ENCODE measurements at regions not wholly inside any gene's neighbourhood (a gene's known extent, or its start where the extent isn't known, plus 50 kb on each side); places are given as distances from the start of the nearest gene placed in this dataset.
"Not testable (repeated sequence)": the region's sequence is repeated elsewhere in the genome, so short reads cannot be mapped to it uniquely, and the experiment has no call there.

DNA sequence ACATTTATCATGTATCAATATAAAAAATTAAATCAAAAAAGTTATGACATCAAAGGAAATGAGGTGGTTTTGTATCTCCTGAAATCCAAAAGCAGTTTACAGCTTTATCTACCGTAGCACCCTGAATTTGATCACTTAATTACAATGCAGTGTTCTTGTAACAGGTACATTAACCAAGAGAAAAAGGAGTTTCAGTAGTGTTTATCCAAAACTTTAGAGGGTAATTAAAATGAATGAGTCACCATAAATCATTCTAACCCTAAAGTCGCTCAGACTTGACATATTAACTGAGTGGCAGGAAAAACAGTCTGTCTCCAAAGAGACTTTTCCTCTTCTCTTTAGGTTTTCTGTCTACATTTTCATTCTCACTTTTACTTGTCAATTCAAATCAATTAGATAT is 907.6 kb upstream of the EPHA5 start:
- no peak for DNase-seq

DNA sequence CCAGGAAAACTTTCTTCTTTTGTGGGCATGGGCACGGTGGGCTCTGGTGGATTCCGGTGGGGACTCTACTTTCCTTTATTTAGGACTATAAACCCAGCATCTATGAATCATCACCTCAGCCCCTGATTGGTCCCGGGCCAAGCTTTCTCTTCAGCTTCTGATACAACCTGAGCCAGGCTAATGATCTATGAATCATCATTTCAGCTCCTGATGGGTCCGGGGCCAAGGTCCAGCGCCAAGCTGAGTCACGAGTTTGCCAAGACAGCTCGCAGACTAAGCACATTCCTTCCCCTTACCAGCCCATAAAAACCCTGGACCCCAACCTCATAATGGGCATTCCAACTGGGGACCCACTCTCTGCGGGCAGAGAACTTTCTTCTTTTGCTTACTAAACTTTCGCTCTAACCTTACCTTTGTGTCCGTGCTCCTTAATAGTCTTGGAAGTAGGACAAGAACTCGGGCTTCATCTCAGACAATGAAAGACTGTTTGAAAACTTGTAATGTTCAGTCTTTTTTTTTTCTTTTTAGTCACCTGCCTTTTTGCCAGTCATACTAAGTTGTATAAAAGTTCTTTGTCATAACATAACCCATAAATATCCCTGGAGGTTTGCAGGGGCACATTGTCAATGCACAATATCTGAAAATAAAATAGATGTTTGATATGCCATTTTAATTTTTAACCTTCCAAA is 904.9 kb upstream of the EPHA5 start:
- no peak for DNase-seq

DNA sequence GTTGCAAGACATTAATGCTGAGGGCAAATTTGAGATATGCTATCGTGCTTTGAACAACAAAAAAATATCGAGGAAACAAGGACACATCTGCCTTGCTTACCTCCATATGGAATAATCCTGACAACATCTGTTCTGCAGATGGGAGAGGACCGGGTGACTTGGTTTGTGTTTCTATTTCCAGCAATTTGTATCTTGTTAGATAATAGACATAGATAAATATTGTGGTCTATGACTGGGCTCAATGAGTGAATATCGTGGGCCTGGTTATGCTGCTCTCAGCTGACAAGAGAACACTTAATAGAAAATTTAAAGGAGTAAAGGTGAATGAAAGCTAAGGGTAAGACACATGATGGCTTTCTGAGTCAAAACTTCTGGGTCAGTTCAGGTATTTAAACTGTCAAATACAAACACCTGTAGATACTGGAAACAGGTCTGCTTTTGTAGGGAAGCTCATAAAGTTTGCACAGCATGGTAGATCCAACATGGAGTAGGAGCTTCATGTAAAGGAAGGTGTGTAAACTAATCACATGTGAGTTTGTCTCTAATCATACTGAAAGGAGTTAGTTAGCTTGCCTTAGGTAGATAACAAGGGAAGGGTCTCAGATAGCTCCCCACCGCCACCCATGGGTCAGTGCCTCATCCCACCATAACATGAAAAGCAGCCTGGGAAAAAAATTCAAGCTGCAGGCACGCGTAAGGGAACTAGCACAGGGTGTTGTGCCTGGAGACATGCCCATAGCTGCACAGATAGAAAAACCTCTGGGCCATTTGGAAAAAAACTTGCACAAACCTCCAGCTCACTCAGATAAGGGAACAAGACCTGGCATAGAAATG is 904.1 kb upstream of the EPHA5 start:
- no peak for DNase-seq

DNA sequence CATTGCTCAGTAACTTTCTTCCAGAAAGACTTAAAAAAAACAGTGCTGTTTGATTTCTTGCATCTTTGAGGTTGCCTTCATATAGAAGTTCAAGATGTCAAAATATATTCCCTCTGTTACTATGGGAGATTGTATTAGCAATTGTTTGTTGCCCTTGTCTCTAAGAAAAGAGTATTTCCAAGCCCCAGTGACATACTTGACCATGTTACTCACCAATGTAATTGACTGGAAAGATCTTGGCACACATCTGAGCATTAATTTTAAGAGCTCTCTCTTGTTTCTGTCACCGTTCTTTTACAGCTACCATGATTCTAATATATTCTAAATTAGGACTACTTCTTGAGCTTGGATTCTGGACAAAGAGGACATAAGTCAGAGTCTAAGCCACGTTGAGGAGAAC is 902.7 kb upstream of the EPHA5 start:
- DNase-seq: no peak

DNA sequence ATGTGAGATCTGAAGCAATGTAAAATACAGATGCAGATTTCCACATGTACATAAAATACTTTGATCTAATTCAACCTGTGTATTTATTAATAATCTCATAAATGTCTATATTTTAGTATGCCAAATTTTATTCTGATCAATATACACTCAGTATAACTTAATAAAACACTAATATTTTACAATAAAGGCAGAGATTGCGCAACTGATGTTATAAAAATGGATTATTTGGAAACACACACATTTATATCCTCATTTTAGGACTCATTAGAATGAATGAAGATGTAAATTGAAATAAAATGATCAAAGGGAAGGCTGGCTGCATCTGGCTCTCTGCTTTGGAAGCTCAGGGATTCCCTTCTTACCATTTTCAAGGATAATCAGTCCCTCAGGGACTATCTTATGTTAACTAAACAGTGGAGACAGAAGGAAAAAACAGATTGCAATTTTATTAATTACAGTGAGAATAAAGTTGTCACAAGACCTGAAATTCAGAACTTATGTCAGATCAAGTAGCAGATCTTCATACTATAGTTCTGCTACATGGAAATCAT is 900.9 kb upstream of the EPHA5 start:
- no peak for DNase-seq

DNA sequence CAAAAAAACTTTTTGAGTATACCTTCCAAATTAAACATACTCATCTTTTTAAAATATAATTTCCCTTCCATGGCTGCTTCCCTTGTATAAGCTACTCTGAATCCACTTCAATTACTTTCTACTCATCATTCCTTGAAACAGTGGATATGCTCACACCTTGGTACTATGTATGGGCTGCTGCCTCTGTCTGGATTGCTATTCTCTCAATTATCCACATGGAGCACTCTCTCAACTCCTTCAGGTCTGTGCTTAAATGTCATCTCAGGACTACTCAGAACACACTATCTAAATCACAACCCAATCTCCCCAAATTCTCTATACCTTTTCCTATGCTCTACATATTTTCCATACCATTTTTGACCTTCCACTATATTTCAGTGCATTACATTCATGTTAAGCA is 898.9 kb upstream of the EPHA5 start:
- DNase-seq: no peak

DNA sequence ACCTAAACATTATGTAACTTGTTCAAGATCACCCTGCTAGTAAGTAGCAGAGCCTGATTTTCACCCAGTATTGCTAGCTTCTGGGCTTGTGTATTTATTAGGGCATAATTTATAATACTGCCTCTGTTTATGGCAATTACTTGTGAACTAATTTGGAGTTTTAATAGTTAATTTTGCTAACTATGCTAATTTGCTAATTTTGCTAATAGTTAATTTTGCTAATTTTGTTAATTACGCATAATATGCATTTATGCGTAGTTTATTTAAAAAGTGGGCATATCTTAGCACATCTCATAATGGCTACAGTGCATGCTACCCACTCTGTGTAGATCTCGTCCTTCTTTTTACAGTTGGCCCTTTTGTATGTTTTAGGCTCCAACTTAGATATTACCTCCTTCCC is 898.1 kb upstream of the EPHA5 start:
- DNase-seq: no peak

DNA sequence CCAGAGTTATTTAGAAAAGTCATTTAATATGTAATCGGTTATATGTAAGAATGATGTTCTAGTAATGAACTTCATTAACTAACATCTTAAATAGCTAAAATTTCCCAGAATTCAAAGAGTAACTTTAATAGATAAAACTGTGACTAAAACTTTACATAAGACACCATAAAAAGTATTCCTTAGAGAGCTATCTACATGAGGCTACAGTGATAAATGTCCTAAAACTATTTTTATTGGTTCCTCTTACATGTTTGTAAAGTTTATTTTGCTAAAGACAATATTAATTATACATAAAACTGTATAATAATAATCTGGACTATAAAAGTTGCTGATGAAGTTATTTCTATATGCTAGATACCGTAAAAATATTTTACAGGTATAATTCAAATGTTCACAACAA is 897.7 kb upstream of the EPHA5 start:
- DNase-seq: no peak

DNA sequence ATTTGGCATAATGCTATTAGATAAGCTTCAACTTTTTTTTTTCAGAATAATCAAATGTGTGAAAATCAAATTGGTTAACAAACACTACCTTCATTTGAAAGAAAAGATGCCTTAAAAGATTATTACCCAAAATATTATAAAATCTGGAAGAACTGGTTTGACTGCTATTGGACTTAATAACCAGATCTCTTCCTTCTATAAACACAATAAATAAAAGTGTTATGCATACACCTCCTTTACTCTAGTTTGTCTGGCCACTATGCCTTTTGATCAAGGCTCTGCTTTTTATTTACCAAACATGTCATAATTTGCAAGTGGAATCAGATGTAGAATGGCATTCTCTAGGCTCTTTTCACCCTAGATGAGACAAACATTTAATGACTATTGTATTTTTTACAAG is 897.3 kb upstream of the EPHA5 start:
- no peak for DNase-seq

DNA sequence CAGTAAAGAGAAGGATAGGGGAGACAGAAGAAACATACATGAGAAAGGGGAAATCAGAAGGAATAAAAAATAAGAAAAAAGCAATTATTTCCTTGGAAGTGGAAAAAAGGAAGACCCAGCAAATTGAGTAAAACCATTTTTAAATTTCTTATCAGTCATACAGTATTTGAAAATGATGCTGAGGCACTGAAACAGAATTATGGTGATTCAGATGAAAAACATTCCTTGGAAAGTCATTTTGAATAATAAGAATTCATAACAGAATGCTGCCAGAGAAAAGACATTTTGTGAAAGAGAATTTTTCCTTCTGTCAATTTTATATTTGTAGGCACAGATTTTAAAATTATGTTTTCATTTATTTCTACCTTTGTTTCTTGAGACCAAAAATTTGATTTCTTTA is 895.5 kb upstream of the EPHA5 start:
- DNase-seq: no peak

DNA sequence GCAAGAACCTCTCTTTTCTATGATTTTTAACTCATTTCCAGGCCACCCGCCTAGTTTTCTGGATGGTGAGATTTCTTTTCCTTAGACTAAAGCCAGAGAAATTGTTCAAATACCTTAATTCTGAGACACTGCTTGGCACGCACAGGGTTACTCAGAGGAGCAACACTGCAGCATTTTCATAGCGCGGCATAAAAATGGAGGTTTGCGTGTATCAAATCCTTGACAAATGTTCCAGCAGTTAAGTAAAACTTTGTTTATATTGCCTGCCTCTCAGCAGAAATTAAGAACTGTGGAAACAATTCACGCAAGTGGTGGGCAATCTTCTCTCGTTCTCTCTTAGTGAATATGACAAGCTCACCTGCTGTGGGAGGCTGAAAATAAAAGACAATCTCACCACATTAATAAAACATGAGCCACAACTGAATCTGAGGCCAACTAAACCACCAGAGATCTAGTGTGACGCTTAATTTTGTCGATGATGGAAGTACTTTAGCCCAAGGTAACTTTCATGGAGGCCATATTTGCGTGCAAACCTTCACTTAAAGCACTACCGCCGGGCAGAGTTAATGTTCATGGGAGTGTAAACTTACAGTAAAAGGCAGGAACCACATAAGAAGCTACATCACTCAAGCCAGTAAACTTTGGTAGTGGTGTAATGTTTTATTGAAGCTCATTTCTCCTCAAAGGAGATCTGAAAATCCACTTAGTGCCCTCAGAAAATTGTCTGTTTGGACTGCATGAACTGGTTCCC is 894.8 kb upstream of the EPHA5 start:
- no peak for DNase-seq

DNA sequence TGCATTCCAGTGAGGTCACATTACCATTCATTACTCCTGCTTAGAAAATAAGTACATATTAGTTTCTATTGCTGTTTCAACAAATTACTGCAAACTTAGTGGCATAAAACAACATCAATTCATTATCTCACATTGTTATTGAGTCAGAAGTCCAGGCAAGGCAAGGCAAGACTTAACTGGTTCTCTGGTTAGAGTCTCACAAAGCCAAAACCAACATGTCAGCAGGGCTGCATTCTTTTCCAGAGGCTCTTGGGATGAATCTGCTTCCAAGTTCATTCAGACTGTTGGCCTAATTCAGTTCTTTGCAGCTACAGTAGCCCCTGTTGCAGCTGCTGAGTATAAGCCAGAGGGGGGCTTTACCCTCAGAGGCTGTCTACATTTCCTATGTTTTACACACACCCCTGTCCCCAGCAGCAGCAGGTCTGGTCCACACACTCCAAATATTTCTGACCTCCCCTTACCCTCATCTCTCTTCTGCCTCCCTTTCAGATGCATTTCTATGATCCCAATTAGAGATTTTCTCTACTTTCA is 892.1 kb upstream of the EPHA5 start:
- DNase-seq: no peak

DNA sequence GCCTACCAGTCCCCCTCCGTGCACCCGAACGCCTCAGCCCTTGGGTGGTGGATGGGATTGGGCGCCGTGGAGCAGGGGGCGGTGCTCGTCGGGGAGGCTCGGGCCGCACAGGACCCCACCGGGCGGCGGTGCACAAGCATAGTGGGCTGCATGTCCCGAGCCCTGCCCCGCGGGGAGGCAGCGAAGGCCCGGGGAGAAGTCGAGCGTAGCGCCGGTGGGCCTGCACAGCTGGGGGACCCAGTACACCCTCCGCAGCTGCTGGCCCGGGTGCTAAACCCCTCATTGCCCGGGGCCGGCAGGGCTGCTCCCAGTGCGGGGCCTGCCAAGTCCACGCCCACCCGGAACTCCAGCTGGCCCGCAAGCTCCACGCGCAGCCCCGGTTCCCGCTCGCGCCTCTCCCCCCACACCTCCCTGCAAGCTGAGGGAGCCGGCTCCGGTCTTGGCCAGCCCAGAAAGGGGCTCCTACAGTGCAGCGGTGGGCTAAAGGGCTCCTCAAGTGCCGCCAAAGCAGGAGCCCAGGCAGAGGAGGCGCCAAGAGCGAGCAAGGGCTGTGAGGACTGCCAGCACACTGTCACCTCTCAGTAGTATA is 891.3 kb upstream of the EPHA5 start:
- not testable (repeated sequence) for DNase-seq

DNA sequence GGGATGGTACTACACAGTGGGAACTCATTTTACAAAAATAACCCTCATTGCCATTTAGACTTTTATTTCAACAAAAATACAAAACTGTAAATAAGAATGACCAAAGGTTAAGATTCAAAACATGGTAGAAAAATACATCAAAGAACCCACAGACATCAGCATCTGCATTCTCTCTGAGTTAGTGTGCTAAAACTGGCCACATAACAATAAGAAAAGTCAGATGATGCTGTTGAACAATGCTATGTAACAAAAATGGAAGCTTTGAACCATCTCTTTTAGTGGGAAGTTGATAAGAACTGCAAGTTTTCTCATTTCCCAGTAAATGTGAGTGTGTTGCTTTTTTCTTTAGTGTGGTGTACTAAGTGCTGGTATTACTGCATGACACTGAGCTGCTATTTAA is 888.4 kb upstream of the EPHA5 start:
- no peak for DNase-seq

DNA sequence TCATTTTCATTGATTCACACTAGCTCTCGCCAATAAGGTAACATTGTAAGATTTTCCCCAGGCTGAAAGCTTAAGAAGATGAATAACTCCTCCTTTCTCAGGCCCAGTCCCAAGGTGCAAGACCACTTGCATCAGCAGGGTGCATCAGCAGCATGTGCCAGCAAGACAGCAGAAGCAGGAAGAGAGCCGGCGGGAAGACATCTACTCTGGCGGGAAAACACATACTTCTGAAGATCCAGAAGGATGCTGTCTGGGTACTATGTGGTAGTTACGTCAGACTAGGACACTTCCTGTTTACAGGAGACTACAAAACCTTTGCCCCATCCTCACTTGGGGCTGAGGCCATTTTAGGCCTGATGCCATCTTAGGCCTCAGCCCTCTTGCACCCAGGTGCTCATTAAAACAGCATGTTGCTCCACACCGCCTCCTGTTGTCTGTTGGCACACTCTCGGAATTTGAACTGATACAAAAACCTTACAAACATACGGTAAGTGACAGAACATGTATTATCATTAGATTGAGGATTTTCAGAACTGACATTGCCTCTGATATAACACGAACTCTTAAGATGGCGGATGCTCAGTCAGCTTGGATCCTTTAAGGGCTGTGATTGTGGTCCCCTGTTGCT is 886.5 kb upstream of the EPHA5 start:
- no peak for DNase-seq

DNA sequence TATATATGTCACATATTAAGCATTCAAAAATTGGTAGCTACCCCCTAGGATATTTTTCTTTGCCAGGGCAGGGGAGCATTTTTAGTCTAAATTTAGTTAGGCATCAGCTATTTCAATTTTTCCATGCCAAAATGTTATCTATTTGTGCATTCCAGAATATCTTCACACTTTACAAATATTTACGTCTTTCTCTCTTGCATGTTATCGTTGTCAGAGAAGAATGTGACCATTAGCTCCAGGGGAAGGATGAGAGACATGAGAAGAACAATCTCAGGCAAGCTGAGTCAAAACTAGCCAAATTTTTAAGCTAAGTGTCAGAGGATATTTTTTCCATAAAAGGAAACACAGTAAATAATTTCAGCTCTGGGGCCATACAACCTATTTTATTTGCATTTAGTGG is 885.0 kb upstream of the EPHA5 start:
- DNase-seq: no peak

DNA sequence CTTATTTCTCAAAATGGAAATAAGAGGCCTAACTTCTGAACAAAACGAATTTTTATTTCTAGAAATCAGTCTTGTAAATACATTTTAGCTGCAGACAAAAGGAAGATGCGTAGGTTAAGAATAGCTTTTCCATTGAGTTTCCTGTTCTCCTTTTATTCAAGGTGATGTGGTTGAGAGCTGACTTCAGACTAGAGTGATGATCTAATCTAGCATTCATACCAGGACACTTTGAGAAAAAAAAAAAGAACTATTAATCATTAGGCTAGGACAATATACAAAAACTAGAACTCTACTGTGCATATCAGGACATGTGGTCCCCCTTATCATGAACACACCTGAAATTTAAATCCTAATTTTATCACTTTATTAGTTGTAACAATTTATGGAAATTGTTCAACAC is 884.5 kb upstream of the EPHA5 start:
- DNase-seq: no peak

DNA sequence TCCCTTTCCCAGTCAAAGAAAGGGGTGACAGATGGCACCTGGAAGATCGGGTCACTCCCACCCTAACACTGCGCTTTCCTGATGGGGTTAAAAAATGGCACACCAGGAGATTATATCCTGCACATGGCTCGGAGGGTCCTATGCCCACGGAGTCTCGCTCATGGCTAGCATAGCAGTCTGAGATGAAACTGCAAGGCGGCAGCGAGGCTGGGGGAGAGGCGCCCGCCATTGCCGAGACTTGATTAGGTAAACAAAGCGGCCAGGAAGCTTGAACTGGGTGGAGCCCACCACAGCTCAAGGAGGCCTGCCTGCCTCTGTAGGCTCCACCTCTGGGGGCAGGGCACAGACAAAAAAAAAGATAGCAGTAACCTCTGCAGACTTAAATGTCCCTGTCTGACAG is 875.0 kb upstream of the EPHA5 start:
- DNase-seq: not testable (repeated sequence)

DNA sequence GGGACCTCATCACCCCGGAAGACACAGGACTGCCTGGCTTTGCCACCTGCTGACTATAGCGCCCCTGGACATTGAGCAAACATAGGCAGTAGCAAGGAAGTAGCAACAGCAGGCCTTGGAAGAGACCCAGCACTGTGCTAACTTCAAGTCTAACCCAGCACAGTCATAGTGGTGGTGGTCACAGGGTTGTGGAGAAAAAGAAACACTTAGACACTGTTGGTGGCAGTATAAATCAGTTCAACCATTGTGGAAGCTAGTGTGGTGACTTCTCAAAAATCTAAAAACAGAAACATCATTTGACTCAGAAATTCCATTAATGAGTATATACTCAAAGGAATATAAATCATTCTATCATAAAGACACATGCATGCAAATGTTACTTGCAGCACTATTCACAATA is 874.0 kb upstream of the EPHA5 start:
- DNase-seq: no peak

DNA sequence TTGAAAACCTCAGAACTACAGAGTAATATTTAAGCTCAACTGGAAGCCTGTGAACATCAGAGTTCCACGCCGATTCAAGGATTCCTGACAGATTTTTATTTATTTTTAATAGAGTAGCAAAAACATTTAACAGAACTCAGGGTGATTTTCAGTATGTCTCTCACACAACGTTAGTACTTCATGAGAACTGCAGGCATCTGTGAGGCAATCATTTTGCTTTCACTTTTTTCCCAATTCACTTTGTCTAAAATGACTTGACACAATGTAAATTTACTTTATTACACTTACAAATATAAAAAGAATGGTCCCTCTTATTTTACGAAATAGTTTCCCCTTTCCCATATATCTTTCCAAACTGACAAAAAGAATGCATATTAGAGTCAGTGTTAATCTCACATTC is 869.5 kb upstream of the EPHA5 start:
- DNase-seq: no peak

DNA sequence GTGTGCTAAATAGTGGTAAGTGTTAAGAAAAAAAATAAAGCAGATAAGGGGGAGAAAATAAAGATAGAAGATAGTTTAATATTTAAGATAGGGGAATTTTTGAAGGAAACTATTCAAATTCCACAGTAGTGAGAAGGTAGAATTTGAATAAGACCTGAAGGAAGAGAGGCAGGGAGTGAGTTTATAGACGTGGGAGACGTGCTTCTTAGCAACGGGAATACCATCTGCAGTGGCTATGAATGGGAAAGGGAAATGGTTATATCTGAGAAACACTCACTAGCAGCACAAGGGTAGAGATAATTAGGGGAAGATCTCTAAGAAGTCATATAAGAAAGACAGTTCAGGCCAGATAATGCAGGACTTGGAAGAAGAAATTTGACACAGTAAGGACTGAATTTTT is 854.5 kb upstream of the EPHA5 start:
- DNase-seq: no peak

DNA sequence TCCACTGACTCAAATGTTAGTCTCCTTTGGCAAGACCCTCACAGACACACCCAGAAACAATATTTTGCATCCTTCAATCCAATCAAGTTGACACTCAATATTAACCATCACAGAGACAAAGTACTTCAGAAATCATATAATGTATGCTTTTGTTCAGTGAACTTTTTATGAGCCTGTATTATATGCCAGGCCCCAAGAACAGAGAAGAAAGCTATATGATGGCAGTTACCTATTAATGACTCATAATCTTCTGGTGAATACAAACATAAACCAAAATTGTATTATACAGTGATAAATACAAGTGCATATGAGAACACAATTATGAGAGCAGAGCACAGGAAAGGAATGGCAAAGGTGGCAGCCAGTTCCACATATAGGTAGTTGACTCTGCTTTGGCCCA is 852.0 kb upstream of the EPHA5 start:
- no peak for DNase-seq

DNA sequence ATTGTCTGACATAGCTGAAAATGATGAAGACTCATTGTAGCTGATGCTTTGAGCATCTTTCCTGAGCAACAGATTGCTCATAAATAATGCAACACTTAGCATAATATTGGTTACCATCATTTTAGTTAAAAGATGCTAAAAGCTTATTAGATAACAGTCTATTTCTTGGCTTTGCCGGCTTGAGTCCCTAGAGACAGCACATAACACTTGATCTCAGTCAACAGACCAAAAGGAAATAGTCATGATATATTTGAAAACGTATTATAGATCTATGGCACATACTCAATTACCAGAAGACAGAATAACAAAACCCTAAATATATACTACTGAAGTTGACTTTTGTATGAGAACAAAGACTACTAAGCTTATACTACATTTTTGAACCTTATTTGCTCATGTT is 846.7 kb upstream of the EPHA5 start:
- DNase-seq: no peak
